ENCODE measurements at regions not wholly inside any gene's neighbourhood (a gene's known extent, or its start where the extent isn't known, plus 50 kb on each side); places are given as distances from the start of the nearest gene placed in this dataset.

- DNase-seq (ENCODE audit: low spot score) = no peak
Observed at GRCh38 chr9:16245756-16246440, 624.6 kb downstream of the BNC2 start.

- DNase-seq (ENCODE audit: low spot score) = no peak
Observed at GRCh38 chr9:16246785-16247184, 623.7 kb downstream of the BNC2 start.

GRCh38 chr9:16247188-16247875, 623.1 kb downstream of the BNC2 start:
- no peak for DNase-seq (ENCODE audit: low spot score)

GRCh38 chr9:16248822-16249221, 621.6 kb downstream of the BNC2 start:
- no peak for DNase-seq (ENCODE audit: low spot score)

- peak; percentile 60 for DNase-seq (ENCODE audit: low spot score)
Observed at GRCh38 chr9:16252616-16253015, 617.9 kb downstream of the BNC2 start.

GRCh38 chr9:16254674-16255073, 615.8 kb downstream of the BNC2 start:
- no peak for DNase-seq (ENCODE audit: low spot score)

GRCh38 chr9:16255217-16255616, 615.3 kb downstream of the BNC2 start:
- no peak for DNase-seq (ENCODE audit: low spot score)

- peak; percentile 35 for DNase-seq (ENCODE audit: low spot score)
Observed at GRCh38 chr9:16257604-16258003, 612.9 kb downstream of the BNC2 start.

- DNase-seq (ENCODE audit: low spot score) = no peak
Observed at GRCh38 chr9:16258191-16258590, 612.3 kb downstream of the BNC2 start.

GRCh38 chr9:16258708-16259107, 611.8 kb downstream of the BNC2 start:
- no peak for DNase-seq (ENCODE audit: low spot score)

GRCh38 chr9:16262477-16263261, 607.8 kb downstream of the BNC2 start:
- DNase-seq (ENCODE audit: low spot score) = no peak

- DNase-seq (ENCODE audit: low spot score) = no peak
Observed at GRCh38 chr9:16265688-16266087, 604.8 kb downstream of the BNC2 start.

GRCh38 chr9:16266648-16267276, 603.7 kb downstream of the BNC2 start:
- peak; percentile 68 for DNase-seq (ENCODE audit: low spot score)

GRCh38 chr9:16267281-16268066, 603.0 kb downstream of the BNC2 start:
- DNase-seq (ENCODE audit: low spot score) = no peak

GRCh38 chr9:16268067-16268881, 602.2 kb downstream of the BNC2 start:
- DNase-seq (ENCODE audit: low spot score) = no peak

GRCh38 chr9:16271967-16272366, 598.5 kb downstream of the BNC2 start:
- no peak for DNase-seq (ENCODE audit: low spot score)

- DNase-seq (ENCODE audit: low spot score) = no peak
Observed at GRCh38 chr9:16272776-16273175, 597.7 kb downstream of the BNC2 start.

- peak; percentile 24 for DNase-seq (ENCODE audit: low spot score)
Observed at GRCh38 chr9:16275795-16276624, 594.5 kb downstream of the BNC2 start.

GRCh38 chr9:16276866-16277265, 593.6 kb downstream of the BNC2 start:
- no peak for DNase-seq (ENCODE audit: low spot score)

GRCh38 chr9:16277471-16277960, 593.0 kb downstream of the BNC2 start:
- no peak for DNase-seq (ENCODE audit: low spot score)
